ENCODE measurements at regions not wholly inside any gene's neighbourhood (a gene's known extent, or its start where the extent isn't known, plus 50 kb on each side); places are given as distances from the start of the nearest gene placed in this dataset.

DNA sequence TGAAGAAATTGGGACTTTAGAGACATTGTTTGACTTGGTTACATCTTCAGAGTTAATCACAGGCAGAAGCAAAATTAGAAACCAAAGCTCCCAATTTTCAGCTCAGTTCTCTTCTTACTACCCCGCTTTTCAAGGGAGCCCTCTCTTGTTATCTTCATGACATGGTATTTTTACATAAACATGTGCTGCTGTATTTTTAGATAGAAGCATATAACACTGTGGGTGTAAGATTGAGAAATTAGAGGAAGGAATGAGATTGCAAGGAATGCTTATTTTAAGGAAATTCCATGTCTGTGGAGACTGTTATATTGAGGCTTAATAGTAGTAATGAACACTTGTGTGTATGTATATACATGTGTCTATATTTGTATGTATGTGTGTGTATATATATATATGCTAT is 401.6 kb downstream of the TMEM232 start:
- DNase-seq = no peak

- DNase-seq = no peak
These were observed 396.4 kb downstream of the TMEM232 start for GRCh38 chr5:110329955-110330525.

DNA sequence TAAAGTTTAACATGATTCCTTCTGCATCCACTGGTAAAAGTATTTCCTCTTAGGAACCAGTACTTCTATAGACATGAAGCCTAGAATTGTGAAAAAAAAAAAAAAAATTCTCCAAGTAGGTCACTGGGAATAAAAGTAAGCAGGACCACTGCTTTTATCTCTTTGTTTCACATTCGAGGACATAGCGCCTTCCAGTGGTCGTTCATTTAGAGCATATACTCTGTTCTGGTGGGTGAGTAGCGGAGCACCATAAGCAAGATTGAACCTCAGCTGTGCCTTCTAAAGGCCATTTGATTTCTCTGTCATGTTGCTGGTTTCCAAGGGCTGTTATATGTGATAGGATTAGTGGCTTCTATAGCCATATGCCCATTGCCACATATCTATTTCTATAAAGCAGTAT is 393.1 kb downstream of the TMEM232 start:
- DNase-seq = no peak

DNA sequence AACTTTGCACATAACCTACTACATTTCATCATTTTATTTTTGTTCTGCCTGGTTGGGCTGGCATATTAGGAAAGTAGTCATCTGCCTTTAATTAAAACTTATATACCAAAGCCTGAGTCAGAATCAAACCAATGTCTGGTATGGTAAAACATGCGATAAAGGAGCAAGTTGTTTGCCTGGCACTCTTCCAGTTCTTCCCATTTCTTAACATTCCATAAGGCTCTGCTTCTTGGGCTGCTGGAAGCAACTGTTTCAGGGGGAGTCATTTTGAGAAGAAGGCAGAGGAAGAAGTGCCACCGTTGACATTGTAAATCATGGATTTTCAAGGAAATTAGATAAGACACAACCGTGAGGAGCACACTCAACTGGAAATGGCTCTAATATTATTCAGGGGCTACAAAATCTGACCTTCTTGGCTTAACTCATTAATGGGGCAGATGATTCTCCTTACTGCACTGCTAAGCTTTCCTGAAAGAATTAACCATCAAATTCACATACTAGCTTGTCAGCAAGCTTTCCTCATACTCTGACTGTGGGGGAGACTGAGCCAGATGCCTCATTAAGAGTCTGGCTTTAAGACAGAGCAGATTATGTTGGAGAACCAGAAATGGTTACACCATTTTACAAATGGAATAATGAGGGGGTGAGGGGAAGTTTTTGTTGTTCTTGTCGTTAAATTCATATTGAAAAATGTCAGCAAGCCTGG is 391.0 kb downstream of the TMEM232 start:
- DNase-seq = no peak

DNA sequence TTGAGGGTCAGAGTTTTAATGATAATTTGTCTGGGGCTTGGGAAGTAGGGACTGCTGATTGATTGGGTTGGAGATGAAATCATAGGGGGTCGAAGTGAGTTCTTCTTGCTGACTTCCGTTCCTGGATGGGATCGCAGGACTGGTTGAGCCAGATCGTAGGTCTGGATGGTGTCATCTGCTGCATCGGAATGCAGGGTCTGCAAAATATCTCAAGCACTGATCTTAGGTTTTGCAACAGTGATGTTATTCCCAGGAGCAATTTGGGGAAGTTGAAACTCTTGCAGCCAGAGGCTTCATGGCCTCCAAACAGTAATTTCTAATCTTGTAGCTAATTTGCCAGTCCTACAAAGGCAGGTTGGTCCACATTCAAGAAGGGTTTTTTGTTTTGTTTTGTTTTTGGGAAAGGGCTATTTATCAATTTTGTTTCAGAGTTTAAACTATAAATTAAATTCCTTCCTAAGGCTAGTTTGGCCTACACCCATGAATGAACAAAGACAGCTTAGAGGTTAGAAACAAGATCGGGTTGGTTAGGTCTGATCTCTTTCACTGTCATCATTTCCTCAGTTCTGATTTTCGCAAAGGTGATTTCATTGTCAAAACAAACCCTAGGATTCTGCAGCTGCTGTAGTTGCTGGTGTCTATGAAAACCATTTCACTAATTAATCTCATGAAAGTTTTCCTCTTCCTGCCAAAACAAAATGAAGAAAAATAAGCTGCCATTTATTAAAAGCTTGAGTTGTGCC is 388.0 kb downstream of the TMEM232 start:
- DNase-seq = no peak

- DNase-seq = no peak
These were observed 387.1 kb downstream of the TMEM232 start for GRCh38 chr5:110339399-110339798.

GRCh38 chr5:110341836-110342235 is 384.6 kb downstream of the TMEM232 start:
- DNase-seq = no peak

DNA sequence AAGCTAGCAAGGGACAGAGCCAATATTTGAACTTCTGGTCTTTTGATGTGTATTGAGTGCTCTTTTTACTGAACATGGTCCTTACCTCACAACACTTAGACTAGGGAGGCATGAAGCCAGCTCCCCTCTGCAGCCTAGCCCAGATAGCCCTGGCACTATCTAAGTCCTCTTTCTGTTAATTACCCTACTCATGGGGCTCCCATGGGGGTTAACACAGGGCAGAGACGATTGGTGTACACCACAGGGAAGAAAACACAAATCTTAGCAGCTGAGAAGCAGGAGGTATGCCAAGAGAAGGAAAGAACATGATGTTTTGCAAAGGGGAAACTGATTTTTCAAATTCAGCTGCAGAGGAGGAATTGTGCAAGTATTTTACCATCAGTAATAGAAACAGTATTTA is 383.8 kb downstream of the TMEM232 start:
- DNase-seq = no peak

DNA sequence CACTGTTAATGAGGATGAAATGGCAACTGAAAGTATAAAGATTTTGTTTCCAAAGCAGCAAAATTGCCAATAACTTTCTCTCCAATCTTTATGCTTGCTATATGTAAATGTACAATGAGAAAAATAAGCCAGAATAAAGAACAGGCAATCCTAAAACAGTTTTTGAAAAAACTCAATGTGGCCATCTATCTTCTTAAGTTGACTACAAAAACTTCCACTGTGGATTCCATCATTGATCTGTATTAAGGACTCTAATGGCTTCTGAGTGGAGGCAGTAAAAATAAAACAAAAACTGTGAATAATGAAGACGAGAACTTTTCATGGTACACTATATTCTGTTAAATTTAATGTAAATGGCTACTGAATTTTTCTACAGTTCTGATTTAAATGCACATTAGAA is 382.9 kb downstream of the TMEM232 start:
- DNase-seq = no peak

DNA sequence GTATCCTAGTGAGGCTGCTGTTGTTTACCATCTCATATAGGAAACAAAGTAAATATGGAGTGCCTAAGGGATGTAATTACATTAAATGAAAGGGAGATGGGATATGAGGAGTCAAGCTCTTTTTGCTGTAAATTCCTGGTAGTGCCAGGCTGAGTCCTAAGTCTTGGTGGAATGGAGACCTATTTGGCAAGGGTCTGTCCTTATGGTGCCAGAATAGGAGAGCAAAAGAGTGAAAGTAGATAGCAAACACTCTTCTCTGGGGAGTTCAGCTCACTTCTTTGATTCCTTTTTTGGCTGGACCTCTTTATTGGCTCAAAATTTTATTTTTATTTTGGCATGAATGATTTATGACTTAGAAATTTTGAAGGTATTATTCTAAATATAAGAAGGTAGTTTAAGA is 380.8 kb downstream of the TMEM232 start:
- no peak for DNase-seq

GRCh38 chr5:110346893-110347358 is 379.5 kb downstream of the TMEM232 start:
- no peak for DNase-seq

DNA sequence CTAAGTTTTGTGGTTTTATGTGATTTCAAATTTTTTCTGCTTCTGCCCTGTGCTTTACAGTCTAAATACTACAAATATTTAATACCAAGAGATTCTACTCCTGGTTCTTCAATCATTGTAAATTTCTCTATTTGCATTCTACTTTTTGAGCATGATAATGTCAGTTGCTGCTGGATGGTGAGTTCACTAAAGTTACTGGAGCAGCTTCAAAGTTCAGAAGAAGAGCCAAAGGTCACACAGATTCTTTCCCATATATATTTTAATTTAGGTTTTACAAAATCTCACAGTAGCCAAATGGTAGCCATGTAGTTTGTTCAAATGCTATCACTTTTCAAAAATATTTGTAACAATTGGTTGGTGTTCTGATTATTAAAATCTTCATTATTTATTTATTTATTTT is 378.7 kb downstream of the TMEM232 start:
- DNase-seq = no peak

- no peak for DNase-seq
These were observed 375.0 kb downstream of the TMEM232 start for GRCh38 chr5:110351430-110351829.

GRCh38 chr5:110354311-110354710 is 372.2 kb downstream of the TMEM232 start:
- no peak for DNase-seq

GRCh38 chr5:110354915-110355644 is 371.4 kb downstream of the TMEM232 start:
- DNase-seq = no peak

GRCh38 chr5:110356677-110357076 is 369.8 kb downstream of the TMEM232 start:
- DNase-seq = no peak

DNA sequence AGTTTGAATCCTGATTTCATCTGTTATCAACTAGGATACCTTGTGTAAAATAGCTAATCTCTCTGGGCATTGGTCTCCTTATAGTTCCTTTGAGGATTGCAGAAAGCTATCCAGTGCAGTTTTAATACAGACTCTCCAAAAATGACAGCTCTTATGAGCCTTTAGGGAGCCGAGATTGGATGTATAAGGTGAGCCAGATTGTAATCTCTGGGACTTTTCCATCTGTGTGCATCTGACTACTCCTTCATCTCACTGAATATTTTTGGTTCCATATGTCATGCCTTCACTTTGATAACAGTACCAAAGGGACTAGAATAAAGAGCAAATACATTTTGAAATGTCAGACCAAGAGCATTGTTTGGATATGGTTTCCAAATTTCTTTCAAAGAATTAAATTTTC is 367.2 kb downstream of the TMEM232 start:
- no peak for DNase-seq

DNA sequence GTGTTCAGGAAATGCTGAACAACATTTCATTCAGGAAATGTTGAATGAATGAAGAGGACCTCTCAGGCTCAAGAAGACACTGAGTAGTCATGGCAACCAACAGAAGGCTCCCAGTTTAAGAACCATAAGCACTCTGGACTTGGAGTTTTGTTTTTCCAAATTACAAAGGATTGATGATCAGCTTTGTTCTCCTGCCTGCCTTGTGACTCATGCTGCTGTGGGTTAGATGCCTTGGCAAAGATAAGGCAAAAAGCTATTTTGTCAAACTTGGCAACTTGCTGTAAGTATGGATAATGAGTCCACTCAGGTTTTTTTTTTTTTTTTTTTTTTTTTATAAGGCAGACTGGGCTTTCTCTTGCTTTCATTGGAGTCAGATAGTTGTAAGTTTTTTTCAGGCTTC is 365.0 kb downstream of the TMEM232 start:
- no peak for DNase-seq

DNA sequence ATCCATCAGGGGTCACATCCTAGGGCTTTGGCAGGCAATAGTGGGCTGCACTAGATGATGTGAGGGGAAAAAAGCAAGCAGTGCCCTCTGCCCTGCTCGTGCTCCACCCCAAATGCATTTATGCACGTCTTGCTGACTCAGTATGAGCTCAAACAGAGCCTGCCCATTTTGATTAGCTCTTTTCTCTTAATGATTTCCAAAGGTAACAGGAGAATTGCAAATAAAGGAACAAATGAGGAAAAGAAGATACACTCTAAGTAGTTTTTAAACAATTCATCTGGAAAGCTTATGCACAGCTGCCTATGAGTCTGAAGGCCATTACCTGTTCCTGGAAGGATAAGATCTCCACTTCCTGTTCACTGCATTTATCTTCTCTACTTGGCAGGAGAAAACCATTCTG is 364.2 kb downstream of the TMEM232 start:
- DNase-seq = no peak

GRCh38 chr5:110366716-110367115 is 359.8 kb downstream of the TMEM232 start:
- DNase-seq = no peak

All from activated CD4-positive, alpha-beta T cell treated with anti-CD3 and anti-CD28 coated beads, Interleukin-2, Interleukin-6, amounts not matched to agents 100 ng/mL and 50 ng/mL, durations not matched to agents 16 hours and 8 hours (primary cell).